Breast epithelium (tissue), 3 donors: ENCODE measurements at regions not wholly inside any gene's neighbourhood (a gene's known extent, or its start where the extent isn't known, plus 50 kb on each side); places are given as distances from the start of the nearest gene placed in this dataset.

ENCODE experiments used
- POLR2A ChIP-seq: fragments of 450-650 bp; IDR thresholded peaks from one replicate; pipeline ENCODE4 v1.6.1; 2016; ENCODE audit warnings: antibody characterized with exemption, mild to moderate bottlenecking, moderate library complexity
- TF ChIP-seq, protein P1 (sequence below), 3 donors: fragments of 450-650 bp; IDR thresholded peaks; one replicate each; pipeline ENCODE4 v1.5.1; 2016 to 2017; ENCODE audit warnings: antibody characterized with exemption in 3 of 3, mild to moderate bottlenecking in 3 of 3, moderate library complexity in 3 of 3

DNA sequence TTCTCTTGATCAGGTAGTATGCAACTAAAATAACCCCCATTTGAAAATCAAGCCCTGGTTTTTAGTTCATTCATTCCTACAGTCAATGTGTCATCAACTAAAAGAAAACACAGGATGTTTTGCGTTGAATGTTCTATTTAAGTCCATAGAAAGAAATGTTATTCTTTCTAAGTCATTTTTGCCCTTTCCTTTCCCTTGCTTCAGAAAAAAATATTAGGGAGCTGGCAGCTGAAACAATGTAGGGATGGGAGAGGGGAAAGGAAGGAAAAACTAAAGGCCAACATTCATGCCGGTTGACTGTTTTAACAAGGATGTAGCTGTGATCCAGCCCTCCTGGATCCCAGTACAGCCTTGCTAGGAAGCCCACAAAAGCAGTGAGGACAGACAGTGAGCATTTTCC, 155.1 kb downstream of the BTG1 start:
- TF ChIP-seq, protein P1, sequence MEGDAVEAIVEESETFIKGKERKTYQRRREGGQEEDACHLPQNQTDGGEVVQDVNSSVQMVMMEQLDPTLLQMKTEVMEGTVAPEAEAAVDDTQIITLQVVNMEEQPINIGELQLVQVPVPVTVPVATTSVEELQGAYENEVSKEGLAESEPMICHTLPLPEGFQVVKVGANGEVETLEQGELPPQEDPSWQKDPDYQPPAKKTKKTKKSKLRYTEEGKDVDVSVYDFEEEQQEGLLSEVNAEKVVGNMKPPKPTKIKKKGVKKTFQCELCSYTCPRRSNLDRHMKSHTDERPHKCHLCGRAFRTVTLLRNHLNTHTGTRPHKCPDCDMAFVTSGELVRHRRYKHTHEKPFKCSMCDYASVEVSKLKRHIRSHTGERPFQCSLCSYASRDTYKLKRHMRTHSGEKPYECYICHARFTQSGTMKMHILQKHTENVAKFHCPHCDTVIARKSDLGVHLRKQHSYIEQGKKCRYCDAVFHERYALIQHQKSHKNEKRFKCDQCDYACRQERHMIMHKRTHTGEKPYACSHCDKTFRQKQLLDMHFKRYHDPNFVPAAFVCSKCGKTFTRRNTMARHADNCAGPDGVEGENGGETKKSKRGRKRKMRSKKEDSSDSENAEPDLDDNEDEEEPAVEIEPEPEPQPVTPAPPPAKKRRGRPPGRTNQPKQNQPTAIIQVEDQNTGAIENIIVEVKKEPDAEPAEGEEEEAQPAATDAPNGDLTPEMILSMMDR (IDR thresholded peaks at IDR 0.05): no peak
- TF ChIP-seq POLR2A: no peak
